NOMO-1 treated with dmso at 0.1 percent for 144 hours (cell line): ENCODE measurements at regions not wholly inside any gene's neighbourhood (a gene's known extent, or its start where the extent isn't known, plus 50 kb on each side); places are given as distances from the start of the nearest gene placed in this dataset.

ENCODE experiments used
- DNase-seq: peaks from one replicate; lab custom pipeline; 2025; ENCODE audit not compliant: unreplicated experiment; lab: John Stamatoyannopoulos, UW

GRCh38 chr2:217060951-217061547, 201.2 kb upstream of the TNP1 start:
- DNase-seq, result no peak

GRCh38 chr2:217060516-217060915, 200.7 kb upstream of the TNP1 start:
- no peak for DNase-seq

- no peak for DNase-seq
Measured at GRCh38 chr2:217058791-217059755, 199.2 kb upstream of the TNP1 start.

GRCh38 chr2:217057773-217058172, 197.9 kb upstream of the TNP1 start:
- no peak for DNase-seq

GRCh38 chr2:217055624-217056023, 195.8 kb upstream of the TNP1 start:
- no peak for DNase-seq

GRCh38 chr2:217054791-217055190, 194.9 kb upstream of the TNP1 start:
- no peak for DNase-seq

- no peak for DNase-seq
Measured at GRCh38 chr2:217052856-217053577, 193.2 kb upstream of the TNP1 start.

- no peak for DNase-seq
Measured at GRCh38 chr2:217051416-217051815, 191.6 kb upstream of the TNP1 start.

- no peak for DNase-seq
Measured at GRCh38 chr2:217049956-217050355, 190.1 kb upstream of the TNP1 start.

- no peak for DNase-seq
Measured at GRCh38 chr2:217049422-217049821, 189.6 kb upstream of the TNP1 start.

GRCh38 chr2:217048730-217049129, 188.9 kb upstream of the TNP1 start:
- DNase-seq, result no peak

GRCh38 chr2:217047631-217048030, 187.8 kb upstream of the TNP1 start:
- no peak for DNase-seq

- no peak for DNase-seq
Measured at GRCh38 chr2:217047209-217047608, 187.3 kb upstream of the TNP1 start.

GRCh38 chr2:217045700-217046475, 186.0 kb upstream of the TNP1 start:
- DNase-seq, result no peak

GRCh38 chr2:217040099-217040498, 180.2 kb upstream of the TNP1 start:
- DNase-seq, result no peak

GRCh38 chr2:217038001-217038400, 178.1 kb upstream of the TNP1 start:
- DNase-seq, result no peak

GRCh38 chr2:217037353-217037752, 177.5 kb upstream of the TNP1 start:
- no peak for DNase-seq

- DNase-seq, result no peak
Measured at GRCh38 chr2:217035967-217036366, 176.1 kb upstream of the TNP1 start.

GRCh38 chr2:217033186-217033585, 173.3 kb upstream of the TNP1 start:
- no peak for DNase-seq

GRCh38 chr2:217031445-217031844, 171.6 kb upstream of the TNP1 start:
- no peak for DNase-seq

GRCh38 chr2:217030081-217030480, 170.2 kb upstream of the TNP1 start:
- no peak for DNase-seq
